ENCODE measurements at regions not wholly inside any gene's neighbourhood (a gene's known extent, or its start where the extent isn't known, plus 50 kb on each side); places are given as distances from the start of the nearest gene placed in this dataset.

- Histone ChIP-seq H3K27ac (ENCODE audit: low read depth in 2 of 2, low read length in 2 of 2) (no peak overlapping the region), H3K4me1 (ENCODE audit: control insufficient read depth in 2 of 3, insufficient read depth in 2 of 3, low read depth in 1 of 3, low read length in 3 of 3) (no peaks in the 10 kb centered on the region), H3K4me3 (ENCODE audit: low read length in 3 of 3) (no peak overlapping the region), H3K9me3 (ENCODE audit: control insufficient read depth in 2 of 3, insufficient read depth in 1 of 3, low read length in 3 of 3) (no peaks in the 10 kb centered on the region), H3K27me3 (ENCODE audit: control insufficient read depth, insufficient read depth, low read length) (no peaks in the 10 kb centered on the region), H3K9ac (ENCODE audit: low read length in 3 of 3) (no peak overlapping the region), H3K36me3 (ENCODE audit: control insufficient read depth in 2 of 3, insufficient read depth in 3 of 3, low read length in 3 of 3) (no peaks in the 10 kb centered on the region)
- DNase-seq (no peak), FAIRE-seq (no peak)
- TF ChIP-seq, protein P1, sequence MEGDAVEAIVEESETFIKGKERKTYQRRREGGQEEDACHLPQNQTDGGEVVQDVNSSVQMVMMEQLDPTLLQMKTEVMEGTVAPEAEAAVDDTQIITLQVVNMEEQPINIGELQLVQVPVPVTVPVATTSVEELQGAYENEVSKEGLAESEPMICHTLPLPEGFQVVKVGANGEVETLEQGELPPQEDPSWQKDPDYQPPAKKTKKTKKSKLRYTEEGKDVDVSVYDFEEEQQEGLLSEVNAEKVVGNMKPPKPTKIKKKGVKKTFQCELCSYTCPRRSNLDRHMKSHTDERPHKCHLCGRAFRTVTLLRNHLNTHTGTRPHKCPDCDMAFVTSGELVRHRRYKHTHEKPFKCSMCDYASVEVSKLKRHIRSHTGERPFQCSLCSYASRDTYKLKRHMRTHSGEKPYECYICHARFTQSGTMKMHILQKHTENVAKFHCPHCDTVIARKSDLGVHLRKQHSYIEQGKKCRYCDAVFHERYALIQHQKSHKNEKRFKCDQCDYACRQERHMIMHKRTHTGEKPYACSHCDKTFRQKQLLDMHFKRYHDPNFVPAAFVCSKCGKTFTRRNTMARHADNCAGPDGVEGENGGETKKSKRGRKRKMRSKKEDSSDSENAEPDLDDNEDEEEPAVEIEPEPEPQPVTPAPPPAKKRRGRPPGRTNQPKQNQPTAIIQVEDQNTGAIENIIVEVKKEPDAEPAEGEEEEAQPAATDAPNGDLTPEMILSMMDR (IDR thresholded peaks at IDR 0.05; ENCODE audit: borderline replicate concordance, extremely low read depth, insufficient read depth), result no peak
- intact Hi-C loops (cut with DNase I), result no loop called here
Measured at GRCh38 chr6:23087471-23087870, 518.1 kb downstream of the HDGFL1 start.

- H3K4me1 ChIP-seq (ENCODE audit: control insufficient read depth in 2 of 3, insufficient read depth in 2 of 3, low read depth in 1 of 3, low read length in 3 of 3), result no peaks in the 10 kb centered on the region
- TF ChIP-seq, protein P1 (IDR thresholded peaks at IDR 0.05; ENCODE audit: borderline replicate concordance, extremely low read depth, insufficient read depth), result no peak
- no peaks in the 10 kb centered on the region for H3K9me3 ChIP-seq (ENCODE audit: control insufficient read depth in 2 of 3, insufficient read depth in 1 of 3, low read length in 3 of 3)
- no peaks in the 10 kb centered on the region for H3K36me3 ChIP-seq (ENCODE audit: control insufficient read depth in 2 of 3, insufficient read depth in 3 of 3, low read length in 3 of 3)
- no peak overlapping the region for H3K4me3 ChIP-seq (ENCODE audit: low read length in 3 of 3)
- H3K27me3 ChIP-seq (ENCODE audit: control insufficient read depth, insufficient read depth, low read length), result no peaks in the 10 kb centered on the region
- DNase-seq (no peak), FAIRE-seq (no peak)
- H3K27ac ChIP-seq (ENCODE audit: low read depth in 2 of 2, low read length in 2 of 2), result no peak overlapping the region
- intact Hi-C loops (cut with DNase I), result no loop called here
- no peak overlapping the region for H3K9ac ChIP-seq (ENCODE audit: low read length in 3 of 3)
Measured at GRCh38 chr6:23088761-23089160, 519.4 kb downstream of the HDGFL1 start.

GRCh38 chr6:23089981-23090380, 520.6 kb downstream of the HDGFL1 start:
- no peaks in the 10 kb centered on the region for H3K36me3 ChIP-seq (ENCODE audit: control insufficient read depth in 2 of 3, insufficient read depth in 3 of 3, low read length in 3 of 3)
- no peaks in the 10 kb centered on the region for H3K27me3 ChIP-seq (ENCODE audit: control insufficient read depth, insufficient read depth, low read length)
- DNase-seq, result no peak
- H3K4me1 ChIP-seq (ENCODE audit: control insufficient read depth in 2 of 3, insufficient read depth in 2 of 3, low read depth in 1 of 3, low read length in 3 of 3), result no peaks in the 10 kb centered on the region
- H3K4me3 ChIP-seq (ENCODE audit: low read length in 3 of 3), result no peak overlapping the region
- no peak for FAIRE-seq
- no peak overlapping the region for H3K27ac ChIP-seq (ENCODE audit: low read depth in 2 of 2, low read length in 2 of 2)
- TF ChIP-seq, protein P1 (IDR thresholded peaks at IDR 0.05; ENCODE audit: borderline replicate concordance, extremely low read depth, insufficient read depth), result no peak
- intact Hi-C loops (cut with DNase I), result no loop called here
- no peaks in the 10 kb centered on the region for H3K9me3 ChIP-seq (ENCODE audit: control insufficient read depth in 2 of 3, insufficient read depth in 1 of 3, low read length in 3 of 3)
- H3K9ac ChIP-seq (ENCODE audit: low read length in 3 of 3), result no peak overlapping the region

GRCh38 chr6:23091795-23092194, 522.4 kb downstream of the HDGFL1 start:
- H3K9me3 ChIP-seq (ENCODE audit: control insufficient read depth in 2 of 3, insufficient read depth in 1 of 3, low read length in 3 of 3), result no peaks in the 10 kb centered on the region
- intact Hi-C loops (cut with DNase I), result no loop called here
- H3K4me3 ChIP-seq (ENCODE audit: low read length in 3 of 3), result no peak overlapping the region
- no peak for DNase-seq
- H3K36me3 ChIP-seq (ENCODE audit: control insufficient read depth in 2 of 3, insufficient read depth in 3 of 3, low read length in 3 of 3), result no peaks in the 10 kb centered on the region
- no peak overlapping the region for H3K27ac ChIP-seq (ENCODE audit: low read depth in 2 of 2, low read length in 2 of 2)
- H3K4me1 ChIP-seq (ENCODE audit: control insufficient read depth in 2 of 3, insufficient read depth in 2 of 3, low read depth in 1 of 3, low read length in 3 of 3), result no peaks in the 10 kb centered on the region
- TF ChIP-seq, protein P1 (IDR thresholded peaks at IDR 0.05; ENCODE audit: borderline replicate concordance, extremely low read depth, insufficient read depth), result no peak
- no peaks in the 10 kb centered on the region for H3K27me3 ChIP-seq (ENCODE audit: control insufficient read depth, insufficient read depth, low read length)
- H3K9ac ChIP-seq (ENCODE audit: low read length in 3 of 3), result no peak overlapping the region
- FAIRE-seq, result no peak
